AG09309 (cell line): ENCODE measurements at regions not wholly inside any gene's neighbourhood (a gene's known extent, or its start where the extent isn't known, plus 50 kb on each side); places are given as distances from the start of the nearest gene placed in this dataset.

Source experiments
- DNase-seq: peaks from one replicate; pipeline ENCODE4 v3.0.0-alpha.2; 2010; ENCODE audit warnings: low read depth
- H3K4me3 ChIP-seq: 2 replicates; pipeline ENCODE4 v1.5.1; 2011; ENCODE audit warnings: mild to moderate bottlenecking, low read depth, low read length, moderate library complexity; ENCODE audit not compliant: control insufficient read depth
- TF ChIP-seq, protein P1 (sequence below): IDR thresholded peaks from 2 replicates; pipeline ENCODE4 v1.5.1; 2011; ENCODE audit warnings: mild to moderate bottlenecking, low read depth, low read length, inconsistent platforms; ENCODE audit not compliant: insufficient read depth, control insufficient read depth; ENCODE audit errors: missing control alignments

DNA sequence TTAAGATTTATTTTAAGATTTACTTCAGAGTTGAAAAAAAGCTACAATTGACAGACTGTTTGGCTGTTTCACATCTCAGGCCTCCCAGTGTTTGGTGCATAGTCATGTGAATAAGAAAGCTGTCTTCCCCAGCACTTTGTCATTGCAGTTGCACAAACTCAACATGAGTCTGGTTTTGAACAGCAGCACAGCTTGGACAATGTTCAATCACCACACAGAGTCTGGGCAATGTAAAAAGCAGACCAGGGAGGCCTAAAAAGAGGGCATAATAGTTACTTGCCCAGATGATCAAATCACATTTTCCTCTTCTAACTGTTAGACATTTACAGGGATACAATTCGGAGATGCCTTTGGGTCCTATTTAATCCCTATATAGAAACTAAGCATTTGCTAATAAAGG, 1055.0 kb downstream of the RPA4 start:
- TF ChIP-seq, protein P1, sequence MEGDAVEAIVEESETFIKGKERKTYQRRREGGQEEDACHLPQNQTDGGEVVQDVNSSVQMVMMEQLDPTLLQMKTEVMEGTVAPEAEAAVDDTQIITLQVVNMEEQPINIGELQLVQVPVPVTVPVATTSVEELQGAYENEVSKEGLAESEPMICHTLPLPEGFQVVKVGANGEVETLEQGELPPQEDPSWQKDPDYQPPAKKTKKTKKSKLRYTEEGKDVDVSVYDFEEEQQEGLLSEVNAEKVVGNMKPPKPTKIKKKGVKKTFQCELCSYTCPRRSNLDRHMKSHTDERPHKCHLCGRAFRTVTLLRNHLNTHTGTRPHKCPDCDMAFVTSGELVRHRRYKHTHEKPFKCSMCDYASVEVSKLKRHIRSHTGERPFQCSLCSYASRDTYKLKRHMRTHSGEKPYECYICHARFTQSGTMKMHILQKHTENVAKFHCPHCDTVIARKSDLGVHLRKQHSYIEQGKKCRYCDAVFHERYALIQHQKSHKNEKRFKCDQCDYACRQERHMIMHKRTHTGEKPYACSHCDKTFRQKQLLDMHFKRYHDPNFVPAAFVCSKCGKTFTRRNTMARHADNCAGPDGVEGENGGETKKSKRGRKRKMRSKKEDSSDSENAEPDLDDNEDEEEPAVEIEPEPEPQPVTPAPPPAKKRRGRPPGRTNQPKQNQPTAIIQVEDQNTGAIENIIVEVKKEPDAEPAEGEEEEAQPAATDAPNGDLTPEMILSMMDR, result no peak
- no peak for DNase-seq

DNA sequence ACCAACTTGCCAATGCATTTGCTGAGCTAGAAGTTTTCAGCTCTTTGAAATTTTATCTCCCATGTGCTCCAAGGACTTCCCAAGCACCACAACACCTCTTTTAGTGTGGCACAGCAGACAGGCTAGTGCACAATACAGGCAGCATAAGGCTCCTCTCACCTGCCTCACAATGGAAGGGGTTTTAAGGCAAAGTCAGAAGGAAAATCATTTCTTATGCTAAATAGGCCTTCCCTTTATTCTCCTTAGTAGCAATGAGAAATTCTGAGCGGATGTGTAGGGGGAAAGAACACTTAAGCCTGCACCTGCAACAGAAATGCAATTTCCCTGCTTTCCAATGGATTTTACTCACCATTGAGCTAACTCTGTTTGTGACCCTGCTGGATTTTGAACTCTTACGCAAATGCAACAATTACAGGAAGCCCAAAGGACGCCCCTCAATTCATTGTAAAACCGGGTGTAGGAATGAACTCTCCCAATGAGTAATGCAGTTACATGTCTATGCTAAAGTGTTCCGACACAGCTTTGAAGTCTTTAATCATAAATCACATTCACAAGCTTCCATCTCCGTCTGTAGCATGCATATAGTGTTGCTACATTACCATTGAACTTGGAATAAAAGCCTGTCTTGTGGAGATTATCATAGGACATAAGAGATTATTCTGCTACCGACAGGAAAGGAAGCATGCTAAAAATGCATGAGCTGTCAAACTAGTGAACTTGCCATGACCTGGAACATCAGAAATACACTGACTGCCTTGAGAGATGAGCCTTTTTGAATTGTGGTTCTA, 1084.9 kb downstream of the RPA4 start:
- DNase-seq, result no peak

More for the DNA sequence above, 1055.0 kb downstream of the RPA4 start:
- H3K4me3 ChIP-seq, result no peak overlapping the region

DNA sequence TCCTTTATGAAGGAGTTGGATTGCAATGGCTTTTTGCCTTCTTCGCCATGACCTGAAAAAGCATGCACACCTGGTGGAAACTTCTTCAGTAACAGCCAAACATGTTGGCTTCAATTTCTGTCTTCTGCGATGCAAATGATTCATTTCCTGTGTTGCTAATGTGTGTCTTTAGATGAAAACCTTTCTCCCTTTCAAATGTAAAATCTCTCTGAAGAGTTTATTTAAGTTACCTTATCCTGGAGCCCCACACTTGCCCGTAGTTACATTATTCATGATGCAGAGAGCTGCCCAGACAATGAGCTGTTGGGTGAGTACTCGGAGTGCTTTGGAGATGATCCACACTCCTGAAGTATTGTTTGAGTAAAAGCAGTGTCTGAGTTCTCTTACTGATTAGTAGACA, 1100.9 kb downstream of the RPA4 start:
- DNase-seq, result no peak
- TF ChIP-seq, protein P1, result no peak
- H3K4me3 ChIP-seq, result no peak overlapping the region

More for the DNA sequence above, 1084.9 kb downstream of the RPA4 start:
- H3K4me3 ChIP-seq, result no peak overlapping the region
- TF ChIP-seq, protein P1, result no peak

DNA sequence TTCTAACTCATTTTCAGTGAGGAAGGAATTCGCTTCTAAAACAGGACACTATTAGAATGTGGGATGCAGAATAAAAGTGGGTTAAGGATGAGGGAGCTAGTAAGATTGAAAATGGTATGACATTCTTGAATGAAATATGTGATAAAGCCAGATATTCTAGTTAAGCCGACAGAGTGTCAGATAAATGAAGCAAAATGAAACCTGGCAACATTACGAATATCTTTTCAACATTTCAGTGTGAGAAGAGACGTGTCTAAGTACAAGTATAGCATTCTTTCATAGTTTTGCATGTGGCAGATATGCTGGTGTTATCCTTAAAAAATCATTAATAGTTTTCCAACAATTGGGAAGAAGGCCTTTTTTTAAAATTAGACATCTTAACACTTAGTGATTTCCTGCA, 1101.4 kb downstream of the RPA4 start:
- no peak for DNase-seq
- TF ChIP-seq, protein P1, result no peak
- H3K4me3 ChIP-seq, result no peak overlapping the region

DNA sequence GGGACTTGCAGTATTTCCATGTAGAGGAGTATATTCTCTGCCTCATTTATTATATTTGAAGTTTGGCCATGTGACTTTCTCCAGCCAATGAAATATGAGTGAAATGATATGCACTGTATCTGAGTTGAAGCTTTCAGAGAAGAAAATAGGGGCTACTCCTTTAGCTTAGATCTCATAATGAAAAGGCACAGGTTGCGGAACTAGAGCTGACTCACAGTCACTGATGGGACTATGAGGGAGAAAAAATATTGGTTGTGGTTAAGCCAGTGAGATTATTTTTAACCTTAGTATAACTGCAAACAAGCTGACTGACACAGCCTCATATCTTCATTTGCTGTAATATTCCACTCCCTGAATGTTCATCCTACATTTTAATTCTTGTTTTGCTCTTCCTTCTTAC, 1104.3 kb downstream of the RPA4 start:
- TF ChIP-seq, protein P1, result no peak
- no peak overlapping the region for H3K4me3 ChIP-seq
- no peak for DNase-seq

DNA sequence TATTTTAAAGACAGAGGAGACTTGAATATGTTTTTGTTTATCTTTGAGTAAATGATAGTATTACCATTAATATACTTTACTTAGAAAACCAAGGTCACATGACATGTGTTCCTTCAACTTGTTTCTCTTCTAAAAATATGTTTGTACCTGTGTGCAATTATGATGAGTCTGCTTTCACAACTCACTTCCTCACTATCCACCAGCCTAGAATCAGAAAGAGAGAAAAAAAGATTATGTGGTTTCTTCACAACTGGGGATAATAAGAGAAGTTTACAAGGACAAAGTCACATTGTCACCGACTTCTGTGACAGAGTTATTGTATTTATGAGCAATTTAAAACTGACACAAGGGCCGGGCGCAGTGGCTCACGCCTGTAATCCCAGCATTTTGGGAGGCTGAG, 1112.1 kb downstream of the RPA4 start:
- DNase-seq, result no peak
- TF ChIP-seq, protein P1, result no peak
- H3K4me3 ChIP-seq, result no peak overlapping the region
